K562 (cell line): ENCODE measurements at regions not wholly inside any gene's neighbourhood (a gene's known extent, or its start where the extent isn't known, plus 50 kb on each side); places are given as distances from the start of the nearest gene placed in this dataset.

Experiments
- ATAC-seq: fragments of 200-7000 bp; cut with Tn5 transposase; 3 replicates; pipeline ENCODE4 v1.9.1; 2020; ENCODE audit warnings: moderate library complexity
- BruUV-seq: library from RNA; stranded (reverse); fragments of 400-500 nt; replicated peaks from 2 replicates; lab custom pipeline; 2021; lab: Mats Ljungman, UMichigan
- CTCF ChIA-PET: fragments of 300-600 bp; formaldehyde crosslinking; extraction: SDS; loops from one replicate; lab custom pipeline; 2021; ENCODE audit warnings: low intra/inter-chr PET ratio; lab: Yijun Ruan, JAX
- POLR2A ChIA-PET: fragments of 300-600, 350-650 bp; sonication (Branson Sonifier 250); formaldehyde crosslinking; extraction: SDS; loops from one replicate; lab custom pipeline; 2021; ENCODE audit warnings: antibody characterized with exemption, inconsistent platforms; lab: Yijun Ruan, JAX
- DNase-seq, 4 experiments: peaks; one replicate each; pipeline versions ENCODE4 v3.0.0 to v3.0.0-alpha.2; 2011 to 2018; ENCODE audit warnings: low spot score in 3 of 4, mixed read lengths in 3 of 4; ENCODE audit errors: extremely low read depth in 1 of 4
- FAIRE-seq: peaks from 2 replicates; lab custom pipeline; 2011; peaks lifted over from hg19 to GRCh38; lab: Jason Lieb, UNC
- H2AFZ ChIP-seq: 2 replicates; pipeline ENCODE4 v1.6.0; 2011; ENCODE audit warnings: low read depth, low read length, control low read depth, inconsistent platforms
- H3K27ac ChIP-seq: fragments of 200-600 bp; 3 replicates; pipeline ENCODE4 v1.8.0; 2011; ENCODE audit warnings: low read depth, mild to moderate bottlenecking, control low read depth, inconsistent platforms, low read length, moderate library complexity, mixed read lengths; ENCODE audit errors: extremely low read depth
- H3K27me3 ChIP-seq, 2 experiments: fragments of 300-600 bp in 1 of 2; 2 replicates in 1 of 2; 3 replicates in 1 of 2; pipeline versions ENCODE4 v1.6.0 to v1.8.0; 2011; ENCODE audit warnings: inconsistent platforms in 2 of 2, low read length in 2 of 2, mild to moderate bottlenecking in 1 of 2, mixed read lengths in 1 of 2, moderate library complexity in 1 of 2; ENCODE audit not compliant: control insufficient read depth in 2 of 2, insufficient read depth in 2 of 2
- H3K36me3 ChIP-seq: fragments of 300-600 bp; 3 replicates; pipeline ENCODE4 v1.8.0; 2011; ENCODE audit warnings: mild to moderate bottlenecking, low read length, inconsistent platforms; ENCODE audit not compliant: control insufficient read depth, insufficient read depth
- H3K4me1 ChIP-seq, 2 experiments: fragments of 200-600 bp in 1 of 2; replicated peaks in 1 of 2; 2 replicates in 1 of 2; 3 replicates in 1 of 2; pipeline versions ENCODE4 v1.5.1 to v1.8.0; 2011; ENCODE audit warnings: inconsistent platforms in 2 of 2, low read length in 2 of 2, mild to moderate bottlenecking in 1 of 2, mixed read lengths in 1 of 2, moderate library complexity in 1 of 2; ENCODE audit not compliant: control insufficient read depth in 2 of 2, insufficient read depth in 2 of 2
- H3K4me2 ChIP-seq: 2 replicates; pipeline ENCODE4 v1.6.1; 2011; ENCODE audit warnings: low read length, control low read depth, inconsistent platforms, mixed read lengths; ENCODE audit not compliant: insufficient read depth
- H3K4me3 ChIP-seq: fragments of 200-600 bp; sonication (generic), shearing (Covaris generic); 2 replicates; pipeline ENCODE4 v1.5.1; 2016; ENCODE audit warnings: control low read depth, inconsistent platforms
- H3K79me2 ChIP-seq: fragments of 200-600 bp; 3 replicates; pipeline ENCODE4 v1.8.0; 2011; ENCODE audit warnings: low read length, inconsistent platforms; ENCODE audit not compliant: control insufficient read depth, insufficient read depth
- H3K9ac ChIP-seq, 2 experiments: 2 replicates each; pipeline versions ENCODE4 v1.6.0 to v1.6.1; 2011; ENCODE audit warnings: low read depth in 2 of 2, low read length in 2 of 2, control low read depth in 1 of 2, inconsistent platforms in 1 of 2, mild to moderate bottlenecking in 1 of 2, mixed read lengths in 1 of 2; ENCODE audit not compliant: insufficient read depth in 1 of 2
- H3K9me1 ChIP-seq: one replicate; pipeline ENCODE4 v1.6.0; 2011; ENCODE audit warnings: inconsistent platforms, mild to moderate bottlenecking, low read length, moderate library complexity; ENCODE audit not compliant: control insufficient read depth, insufficient read depth
- H3K9me3 ChIP-seq: replicated peaks from 2 replicates; pipeline ENCODE4 v1.5.1; 2011; ENCODE audit warnings: low read depth, low read length, inconsistent platforms; ENCODE audit not compliant: control insufficient read depth, insufficient read depth
- H4K20me1 ChIP-seq: replicated peaks from 2 replicates; pipeline ENCODE4 v1.6.1; 2011; ENCODE audit warnings: low read length, inconsistent platforms, mixed read lengths; ENCODE audit not compliant: control insufficient read depth, insufficient read depth
- C11orf30 ChIP-seq: fragments of 450-650 bp; IDR thresholded peaks from 2 replicates; pipeline ENCODE4 v1.6.1; 2016; ENCODE audit warnings: low read depth, mild to moderate bottlenecking
- MAFK ChIP-seq: IDR thresholded peaks from 2 replicates; pipeline ENCODE4 v1.6.1; 2011; ENCODE audit warnings: low read length, improper control_type of control experiment
- NR2F6 ChIP-seq: fragments of 450-650 bp; formaldehyde crosslinking; IDR thresholded peaks from 2 replicates; pipeline ENCODE4 v1.4.0; 2020; ENCODE audit warnings: mild to moderate bottlenecking
- WGBS: fragments of 100-300 bp; shearing (Covaris generic); methylation state at CpG from one replicate; pipeline ENCODE4 v1.1.6; 2016; ENCODE audit warnings: low coverage, mixed read lengths; ENCODE audit not compliant: insufficient coverage; ENCODE audit errors: missing lambda C conversion rate; 5-methylcytosine and 5-hydroxymethylcytosine counted together
- in situ Hi-C: fragments of 300-500 bp; cut with MboI; formaldehyde crosslinking; loops from 4 replicates; pipeline ENCODE4 v1.15.0; 2018; ENCODE audit warnings: inconsistent platforms, mixed read lengths
- intact Hi-C: fragments of 100-400 bp; cut with micrococcal nuclease; formaldehyde crosslinking; loops from 2 replicates; pipeline ENCODE4 v1.14.2; 2022
- TF ChIP-seq, protein P1 (sequence below): fragments of 250-450 bp; sonication (Bioruptor Pico); IDR thresholded peaks from 2 replicates; pipeline ENCODE4 v1.5.1; 2021; ENCODE audit warnings: mild to moderate bottlenecking

DNA sequence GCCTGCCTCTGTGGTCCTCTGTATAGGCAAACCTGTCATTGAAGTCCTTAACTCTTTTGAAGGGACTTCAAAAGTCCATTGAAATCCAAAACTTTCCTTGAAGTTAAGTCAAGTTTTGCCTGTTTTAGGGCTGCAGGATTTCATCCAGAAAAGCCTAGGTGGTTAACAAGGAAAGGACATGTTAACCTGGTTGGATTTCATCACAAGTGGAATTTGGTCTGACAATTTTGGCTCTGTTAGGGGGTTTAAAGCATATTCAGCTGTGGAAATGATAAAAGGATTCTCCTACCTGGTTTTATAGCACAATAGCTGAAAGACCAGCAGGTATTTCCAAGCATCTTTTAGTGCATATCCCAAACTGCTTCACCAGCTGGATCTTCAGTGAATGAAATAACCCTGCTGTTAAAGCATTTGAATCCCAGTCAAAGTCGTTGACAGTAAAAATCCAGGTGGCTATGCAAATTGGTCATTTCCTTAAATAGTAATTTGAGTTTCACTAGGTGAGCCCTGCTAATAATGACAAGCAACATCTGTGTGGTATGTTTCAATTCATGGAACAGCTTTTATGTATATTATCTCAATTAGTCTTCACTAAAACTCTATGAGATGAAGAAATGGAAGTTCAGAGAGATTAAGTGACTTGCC is 400.5 kb downstream of the ETNK1 start:
- ATAC-seq (no peak), DNase-seq (no peak), FAIRE-seq (no peak)
- H3K4me1 ChIP-seq: no peaks in the 10 kb centered on the region
- 0% methylated on average over 1 of the region's 1 CpG for WGBS
- intact Hi-C loops: no loop called here
- no peak overlapping the region for H3K9ac ChIP-seq
- in situ Hi-C loops: no loop called here
- H3K27me3 ChIP-seq: no peaks in the 10 kb centered on the region
- CTCF ChIA-PET: no interaction called here
- no peaks in the 10 kb centered on the region for H3K79me2 ChIP-seq
- H4K20me1 ChIP-seq: no peaks in the 10 kb centered on the region
- POLR2A ChIA-PET: no interaction called here
- TF ChIP-seq MAFK: no peak
- no peak for TF ChIP-seq C11orf30
- TF ChIP-seq, protein P1, sequence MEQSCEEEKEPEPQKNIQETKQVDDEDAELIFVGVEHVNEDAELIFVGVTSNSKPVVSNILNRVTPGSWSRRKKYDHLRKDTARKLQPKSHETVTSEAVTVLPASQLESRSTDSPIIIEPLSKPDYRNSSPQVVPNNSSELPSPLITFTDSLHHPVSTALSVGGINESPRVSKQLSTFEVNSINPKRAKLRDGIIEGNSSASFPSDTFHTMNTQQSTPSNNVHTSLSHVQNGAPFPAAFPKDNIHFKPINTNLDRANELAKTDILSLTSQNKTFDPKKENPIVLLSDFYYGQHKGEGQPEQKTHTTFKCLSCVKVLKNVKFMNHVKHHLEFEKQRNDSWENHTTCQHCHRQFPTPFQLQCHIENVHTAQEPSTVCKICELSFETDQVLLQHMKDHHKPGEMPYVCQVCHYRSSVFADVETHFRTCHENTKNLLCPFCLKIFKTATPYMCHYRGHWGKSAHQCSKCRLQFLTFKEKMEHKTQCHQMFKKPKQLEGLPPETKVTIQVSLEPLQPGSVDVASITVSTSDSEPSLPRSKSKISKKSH (CRISPR knock-in tag): no peak
- no peak for TF ChIP-seq NR2F6 (CRISPR knock-in tag)
- no TSS peak for BruUV-seq
- no peaks in the 10 kb centered on the region for H3K36me3 ChIP-seq
- no peak overlapping the region for H3K27ac ChIP-seq
- H3K4me2 ChIP-seq: no peak overlapping the region
- no peak overlapping the region for H3K4me3 ChIP-seq
- H2AFZ ChIP-seq: no peak overlapping the region
- H3K9me1 ChIP-seq: no peaks in the 10 kb centered on the region
- no peaks in the 10 kb centered on the region for H3K9me3 ChIP-seq
